ENCODE measurements at regions not wholly inside any gene's neighbourhood (a gene's known extent, or its start where the extent isn't known, plus 50 kb on each side); places are given as distances from the start of the nearest gene placed in this dataset.

DNA sequence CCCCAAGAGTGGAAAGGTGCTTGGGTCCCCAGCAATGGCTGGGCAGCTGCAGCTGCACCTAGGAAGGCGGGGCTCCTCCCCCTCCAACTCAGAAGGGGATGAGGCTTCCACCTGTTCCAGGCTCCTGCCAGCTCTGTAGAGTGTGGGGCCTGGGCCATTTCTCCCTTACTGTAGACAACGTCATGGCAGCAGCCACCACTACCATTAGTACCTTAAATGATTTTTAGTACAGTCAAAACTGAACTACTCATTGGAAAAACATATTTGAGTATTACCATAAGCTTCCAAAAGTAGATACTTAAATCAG, 1274.2 kb upstream of the GBE1 start:
- TF ChIP-seq, protein P1, sequence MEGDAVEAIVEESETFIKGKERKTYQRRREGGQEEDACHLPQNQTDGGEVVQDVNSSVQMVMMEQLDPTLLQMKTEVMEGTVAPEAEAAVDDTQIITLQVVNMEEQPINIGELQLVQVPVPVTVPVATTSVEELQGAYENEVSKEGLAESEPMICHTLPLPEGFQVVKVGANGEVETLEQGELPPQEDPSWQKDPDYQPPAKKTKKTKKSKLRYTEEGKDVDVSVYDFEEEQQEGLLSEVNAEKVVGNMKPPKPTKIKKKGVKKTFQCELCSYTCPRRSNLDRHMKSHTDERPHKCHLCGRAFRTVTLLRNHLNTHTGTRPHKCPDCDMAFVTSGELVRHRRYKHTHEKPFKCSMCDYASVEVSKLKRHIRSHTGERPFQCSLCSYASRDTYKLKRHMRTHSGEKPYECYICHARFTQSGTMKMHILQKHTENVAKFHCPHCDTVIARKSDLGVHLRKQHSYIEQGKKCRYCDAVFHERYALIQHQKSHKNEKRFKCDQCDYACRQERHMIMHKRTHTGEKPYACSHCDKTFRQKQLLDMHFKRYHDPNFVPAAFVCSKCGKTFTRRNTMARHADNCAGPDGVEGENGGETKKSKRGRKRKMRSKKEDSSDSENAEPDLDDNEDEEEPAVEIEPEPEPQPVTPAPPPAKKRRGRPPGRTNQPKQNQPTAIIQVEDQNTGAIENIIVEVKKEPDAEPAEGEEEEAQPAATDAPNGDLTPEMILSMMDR (IDR thresholded peaks at IDR 0.05), result no peak
- TF ChIP-seq POLR2AphosphoS5 (IDR thresholded peaks at IDR 0.05) (no peak), POLR2A (IDR thresholded peaks at IDR 0.05) (no peak), EP300 (IDR thresholded peaks at IDR 0.05) (no peak)

Measured in upper lobe of left lung (tissue), 4 donors.